HG02943 (cell line): ENCODE measurements at regions not wholly inside any gene's neighbourhood (a gene's known extent, or its start where the extent isn't known, plus 50 kb on each side); places are given as distances from the start of the nearest gene placed in this dataset.
"Not testable (repeated sequence)": the region's sequence is repeated elsewhere in the genome, so short reads cannot be mapped to it uniquely, and the experiment has no call there.

Source experiments
- ATAC-seq: cut with Tn5 transposase; IDR thresholded peaks from one replicate; pipeline ENCODE4 v1.9.1; 2021; ENCODE audit warnings: mild to moderate bottlenecking, low read depth, moderate library complexity; ENCODE audit not compliant: unreplicated experiment

DNA sequence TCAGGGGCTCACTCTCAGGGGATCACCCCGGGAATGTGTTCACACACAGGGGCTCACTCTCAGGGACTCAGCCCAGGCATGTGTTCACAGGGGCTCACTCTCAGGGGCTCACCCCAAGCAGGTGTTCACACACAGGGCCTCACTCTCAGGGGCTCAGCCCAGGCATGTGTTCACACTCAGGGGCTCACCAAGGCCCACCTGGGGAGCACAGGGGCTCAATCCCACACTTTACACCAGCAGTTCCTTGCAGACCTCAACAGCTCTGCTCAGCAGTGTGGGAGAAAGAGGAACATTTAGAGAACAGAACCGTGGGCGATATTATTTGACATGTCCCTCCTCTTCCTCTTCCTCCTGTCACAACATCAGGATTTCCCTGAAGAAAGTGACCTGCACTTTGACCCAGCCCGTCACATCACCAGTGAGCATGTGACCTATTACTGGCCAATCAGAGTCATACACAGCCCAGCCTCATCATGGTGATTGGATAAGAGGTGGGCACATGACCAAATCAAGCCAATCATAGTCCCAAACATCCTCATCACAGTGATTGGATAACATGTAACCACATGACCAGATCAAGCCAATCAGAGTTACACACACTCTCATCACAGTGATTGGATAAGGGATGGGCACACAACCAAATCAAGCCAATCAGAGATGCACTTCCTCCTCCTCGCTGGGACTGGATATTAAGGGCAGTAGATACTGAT, 359.4 kb upstream of the SFSWAP start:
- no peak for ATAC-seq

DNA sequence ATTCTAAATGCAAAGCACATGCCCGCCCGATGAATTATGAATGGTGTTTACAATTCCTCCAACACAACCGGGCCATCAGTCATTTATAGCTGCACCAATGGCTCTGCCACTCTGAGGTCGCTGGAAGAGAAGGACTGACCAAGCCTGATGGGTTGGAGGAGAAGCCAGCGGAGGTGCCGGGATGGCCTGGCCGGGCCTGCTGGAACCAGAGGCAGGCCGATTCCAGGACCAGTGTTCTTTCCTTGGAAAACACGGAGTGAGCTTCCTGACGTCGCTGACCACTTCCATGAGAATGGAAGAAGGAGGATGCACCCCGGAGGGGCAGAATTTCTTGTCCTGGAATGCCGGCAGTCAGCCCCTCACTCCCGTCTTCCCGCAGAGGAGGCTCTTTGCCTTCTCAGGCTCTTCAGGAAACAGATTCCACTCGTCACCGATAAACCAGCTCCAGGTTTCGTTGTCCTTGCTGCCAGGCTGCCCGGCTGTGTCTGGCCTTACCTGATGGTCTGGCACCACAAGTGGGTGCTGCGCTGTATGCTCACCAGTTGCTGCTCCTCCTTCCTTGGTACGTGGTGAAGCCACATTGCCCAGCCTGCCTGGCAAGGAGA, 358.5 kb upstream of the SFSWAP start:
- ATAC-seq: no peak

DNA sequence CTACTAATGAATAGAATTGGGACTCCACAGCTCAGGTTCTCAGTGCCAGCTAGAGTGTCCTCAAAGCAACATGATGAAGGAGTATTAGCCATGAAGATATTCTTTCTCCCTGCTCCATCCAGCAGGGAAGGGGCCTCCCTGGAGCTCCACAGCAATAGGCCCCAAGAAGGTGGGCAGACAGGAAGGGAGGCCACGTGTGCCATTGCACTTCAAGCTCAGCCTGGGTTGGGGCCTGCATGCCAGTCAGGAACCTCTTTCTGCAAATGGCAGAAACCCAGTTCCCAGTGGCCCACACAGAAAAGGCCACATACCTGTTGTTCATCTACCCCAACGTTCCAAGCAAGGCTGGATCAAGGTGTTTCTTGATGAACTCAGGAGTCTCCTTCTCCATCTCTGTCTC, 357.5 kb upstream of the SFSWAP start:
- ATAC-seq: no peak

DNA sequence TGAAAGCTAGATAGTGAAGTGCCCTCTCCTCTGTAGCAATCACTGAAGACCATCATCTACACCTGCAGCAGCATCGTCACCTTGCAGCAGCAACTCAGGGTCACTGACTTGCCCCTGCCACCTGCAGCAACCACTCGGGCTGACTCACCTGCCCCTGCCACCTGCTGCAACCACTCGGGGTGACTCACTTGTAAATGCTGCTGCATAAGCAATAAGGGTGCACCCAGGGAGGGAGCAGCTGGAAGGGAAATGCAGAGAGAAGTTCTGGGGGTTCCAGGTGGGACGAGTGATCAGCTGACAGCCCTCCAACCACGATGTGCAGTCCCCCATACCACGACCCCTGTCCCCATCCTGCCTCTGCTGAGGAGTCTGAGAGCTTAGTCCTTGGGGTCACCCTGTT, 357.1 kb upstream of the SFSWAP start:
- no peak for ATAC-seq

DNA sequence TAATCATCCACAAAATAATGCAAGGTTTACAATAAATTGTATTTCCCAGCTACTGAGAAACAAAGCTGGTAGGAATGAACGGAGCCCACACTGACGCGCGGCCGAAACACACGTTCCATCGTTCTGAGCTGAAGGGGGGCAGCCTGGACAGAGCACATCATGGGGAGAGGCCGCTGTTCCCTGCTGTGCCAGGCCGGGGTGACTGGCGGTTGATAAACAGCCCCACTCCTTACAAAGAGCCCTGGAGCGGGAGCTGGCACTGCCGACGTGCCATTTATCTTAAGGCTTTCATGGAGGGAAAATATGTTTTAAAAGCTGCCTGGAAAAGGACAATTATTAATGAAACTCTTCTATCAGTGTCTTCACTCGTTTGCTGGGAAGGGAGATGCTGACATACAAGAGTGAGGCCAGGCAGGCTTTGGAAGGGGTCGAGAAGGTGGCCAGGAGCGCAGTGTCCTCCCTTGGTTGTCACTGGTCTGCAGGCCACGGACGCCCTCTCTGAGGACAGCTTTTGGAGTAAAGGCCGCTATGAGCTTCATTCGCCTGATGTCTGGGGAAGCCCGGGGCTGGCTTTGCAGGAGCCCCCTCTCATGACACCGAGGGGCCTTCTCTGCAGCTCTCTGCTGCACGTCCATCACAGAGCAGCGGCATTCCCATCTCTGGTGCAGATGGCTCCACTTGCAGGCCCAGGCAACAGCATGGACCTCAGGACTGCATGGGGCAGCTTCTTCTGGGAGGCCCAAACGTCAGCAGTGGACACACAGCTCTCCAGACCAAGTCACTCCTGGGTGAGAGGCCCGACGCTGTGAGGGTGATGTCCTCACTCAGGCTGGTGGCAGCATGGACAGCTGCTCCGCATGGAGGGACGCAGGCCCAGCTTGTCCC, 355.3 kb upstream of the SFSWAP start:
- ATAC-seq: no peak

DNA sequence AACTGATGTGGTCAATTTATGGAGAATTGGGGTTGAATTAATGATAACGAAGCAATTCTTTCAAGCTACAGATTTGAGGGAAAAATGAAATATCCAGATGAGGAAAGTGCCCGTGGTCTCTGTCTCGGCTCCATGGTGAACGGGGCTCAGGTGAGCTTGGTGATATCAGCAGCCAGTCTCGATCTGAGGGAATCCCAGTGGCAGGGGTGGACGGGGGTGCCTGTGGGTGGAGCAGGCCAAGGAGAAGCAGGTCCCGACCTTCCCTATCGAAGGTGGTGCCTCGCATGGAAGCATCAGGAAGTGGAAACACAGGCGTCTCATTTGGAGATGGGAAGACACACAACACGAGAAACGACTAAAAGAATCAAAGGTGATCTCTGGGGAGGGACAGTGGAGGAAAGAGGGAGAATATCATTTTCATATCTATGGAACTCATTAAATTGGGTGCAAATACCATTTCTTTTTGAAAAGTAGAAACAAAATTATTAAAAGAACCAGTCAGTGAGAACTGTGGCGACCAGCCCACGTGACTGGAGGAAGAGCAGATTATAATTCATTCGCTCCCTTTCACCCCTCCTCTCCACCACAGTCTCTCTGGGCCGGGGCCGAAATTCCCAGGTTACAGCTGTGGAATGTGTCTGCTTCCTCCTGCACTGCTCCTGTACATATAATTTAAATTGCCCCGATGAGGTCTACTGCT, 354.3 kb upstream of the SFSWAP start:
- no peak for ATAC-seq

DNA sequence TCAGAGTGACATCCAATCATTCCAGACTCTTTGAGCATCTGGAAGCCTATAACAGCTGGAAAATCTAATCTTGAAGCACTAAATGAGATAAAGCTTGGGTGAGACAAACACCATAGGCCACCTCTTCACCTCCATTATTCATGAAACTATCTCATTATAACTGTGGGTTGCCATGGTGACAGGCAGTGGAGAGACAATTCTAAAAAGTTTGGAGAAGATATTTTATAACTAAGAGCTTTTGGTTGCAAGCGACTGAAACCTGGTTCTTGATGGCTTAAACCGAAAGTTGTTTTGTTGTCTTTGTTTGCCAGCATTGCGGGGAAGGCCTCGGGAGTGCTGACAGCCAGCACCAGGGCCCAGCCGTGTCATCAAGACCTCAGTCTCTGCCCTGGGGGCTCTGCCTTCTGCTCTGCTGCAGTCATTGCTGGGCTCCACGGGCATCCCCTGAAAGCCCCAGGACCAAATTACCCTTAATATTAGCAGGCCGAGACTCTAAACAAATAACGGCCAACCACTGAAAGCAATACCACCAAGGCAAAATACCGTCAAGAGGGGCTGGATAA, 353.6 kb upstream of the SFSWAP start:
- ATAC-seq: no peak

DNA sequence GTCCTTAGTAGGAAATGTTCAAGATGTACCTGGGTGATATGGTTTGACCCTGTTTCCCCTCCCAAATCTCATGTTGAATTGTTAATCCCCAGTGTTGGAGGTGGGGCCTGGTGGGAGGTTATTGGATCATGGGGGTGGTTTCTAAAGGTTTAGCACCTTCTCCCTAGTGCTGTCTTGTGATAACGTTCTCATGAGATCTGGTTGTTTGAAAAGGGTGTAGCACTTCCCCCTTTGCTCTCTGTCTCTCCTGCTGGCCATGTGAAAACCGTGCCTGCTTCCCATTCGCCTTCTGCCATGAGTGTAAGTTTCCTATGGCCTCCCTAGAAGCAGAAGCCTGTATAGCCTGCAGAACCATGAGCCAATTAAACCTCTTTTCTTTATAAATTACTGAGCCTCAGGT, 353.0 kb upstream of the SFSWAP start:
- ATAC-seq: no peak

DNA sequence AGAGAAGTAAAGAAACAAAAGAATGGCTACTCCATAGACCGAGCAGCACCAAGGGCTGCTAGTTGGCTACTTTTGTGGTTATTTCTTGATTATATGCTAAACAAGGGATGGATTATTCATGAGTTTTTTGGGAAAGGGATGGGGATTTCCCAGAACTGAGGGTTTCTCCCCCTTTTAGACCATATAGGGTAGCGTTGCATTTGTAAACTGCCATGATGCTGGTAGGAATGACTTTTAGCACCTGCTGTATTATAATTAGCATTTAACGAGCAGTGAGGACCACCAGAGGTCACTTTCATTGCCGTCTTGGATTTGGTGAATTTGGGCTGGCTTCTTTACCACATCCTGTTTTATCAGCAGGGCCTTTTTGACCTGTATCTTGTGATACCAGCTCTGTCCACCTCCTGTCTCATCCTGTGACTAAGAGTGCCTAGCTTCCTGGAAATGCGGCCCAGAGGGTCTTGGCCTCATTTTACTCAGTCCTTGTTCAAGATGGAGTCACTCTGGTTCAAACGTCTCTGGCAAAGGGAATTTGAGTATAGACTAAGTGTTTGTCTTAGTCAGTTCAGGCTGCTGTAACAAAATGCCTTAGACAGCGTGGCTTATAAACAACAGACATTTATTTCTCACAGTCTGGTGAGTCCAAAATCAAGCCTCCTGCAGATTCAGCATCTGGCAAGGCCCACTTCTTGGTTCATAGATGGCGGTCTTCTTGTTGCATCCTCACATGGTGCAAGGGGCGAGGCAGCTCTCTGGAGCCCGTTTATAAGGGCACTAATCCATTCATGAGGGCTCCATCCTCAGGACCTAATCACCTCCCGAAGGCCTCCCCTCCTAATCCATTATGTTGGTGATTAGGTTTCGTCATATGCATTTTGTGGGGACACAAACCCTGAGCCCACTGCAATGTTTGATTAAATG, 348.3 kb upstream of the SFSWAP start:
- no peak for ATAC-seq

DNA sequence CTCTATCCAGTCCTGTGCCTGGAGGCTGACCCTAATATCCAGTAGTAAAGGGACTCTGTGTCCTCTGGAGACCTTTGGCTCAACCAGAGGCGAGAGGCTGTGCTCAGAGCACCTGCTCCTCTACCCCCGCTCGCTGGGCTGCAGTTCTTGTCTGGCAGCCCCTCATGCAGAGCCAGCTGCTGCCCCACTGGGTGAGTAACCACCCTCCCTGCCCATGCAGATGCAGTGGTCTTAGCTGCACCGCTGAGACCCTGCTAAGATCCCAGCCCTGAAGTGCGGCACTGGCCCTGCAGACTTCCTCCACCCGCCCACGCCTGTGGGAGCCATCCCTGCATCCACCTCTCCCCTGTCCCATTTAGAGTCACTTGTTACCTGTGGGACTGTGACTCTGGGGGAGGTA, 347.5 kb upstream of the SFSWAP start:
- no peak for ATAC-seq

DNA sequence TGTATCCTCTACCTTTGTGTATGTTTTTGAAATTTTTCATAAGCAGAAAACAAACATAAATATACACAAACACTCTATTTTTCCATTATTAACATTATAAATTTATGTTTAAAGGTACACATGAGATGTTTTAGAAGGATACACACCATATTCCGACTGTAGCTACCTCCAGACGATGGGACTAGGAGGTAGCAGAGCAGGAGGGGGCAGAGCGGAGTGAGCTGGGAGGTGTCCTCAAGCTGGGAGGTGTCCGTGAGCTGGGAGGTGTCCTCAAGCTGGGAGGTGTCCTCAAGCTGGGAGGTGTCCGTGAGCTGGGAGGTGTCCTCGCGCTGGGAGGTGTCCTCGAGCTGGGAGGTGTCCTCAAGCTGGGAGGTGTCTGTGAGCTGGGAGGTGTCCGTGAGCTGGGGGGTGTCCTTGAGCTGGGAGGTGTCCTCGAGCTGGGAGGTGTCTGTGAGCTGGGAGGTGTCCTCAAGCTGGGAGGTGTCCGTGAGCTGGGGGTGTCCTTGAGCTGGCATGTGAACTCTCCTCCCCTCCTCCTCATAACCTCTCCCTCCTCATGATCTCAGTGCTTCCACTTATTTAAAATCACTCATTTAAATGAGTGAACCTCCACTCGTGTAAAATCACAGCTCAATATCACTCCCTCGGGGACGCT, 346.9 kb upstream of the SFSWAP start:
- ATAC-seq: no peak

DNA sequence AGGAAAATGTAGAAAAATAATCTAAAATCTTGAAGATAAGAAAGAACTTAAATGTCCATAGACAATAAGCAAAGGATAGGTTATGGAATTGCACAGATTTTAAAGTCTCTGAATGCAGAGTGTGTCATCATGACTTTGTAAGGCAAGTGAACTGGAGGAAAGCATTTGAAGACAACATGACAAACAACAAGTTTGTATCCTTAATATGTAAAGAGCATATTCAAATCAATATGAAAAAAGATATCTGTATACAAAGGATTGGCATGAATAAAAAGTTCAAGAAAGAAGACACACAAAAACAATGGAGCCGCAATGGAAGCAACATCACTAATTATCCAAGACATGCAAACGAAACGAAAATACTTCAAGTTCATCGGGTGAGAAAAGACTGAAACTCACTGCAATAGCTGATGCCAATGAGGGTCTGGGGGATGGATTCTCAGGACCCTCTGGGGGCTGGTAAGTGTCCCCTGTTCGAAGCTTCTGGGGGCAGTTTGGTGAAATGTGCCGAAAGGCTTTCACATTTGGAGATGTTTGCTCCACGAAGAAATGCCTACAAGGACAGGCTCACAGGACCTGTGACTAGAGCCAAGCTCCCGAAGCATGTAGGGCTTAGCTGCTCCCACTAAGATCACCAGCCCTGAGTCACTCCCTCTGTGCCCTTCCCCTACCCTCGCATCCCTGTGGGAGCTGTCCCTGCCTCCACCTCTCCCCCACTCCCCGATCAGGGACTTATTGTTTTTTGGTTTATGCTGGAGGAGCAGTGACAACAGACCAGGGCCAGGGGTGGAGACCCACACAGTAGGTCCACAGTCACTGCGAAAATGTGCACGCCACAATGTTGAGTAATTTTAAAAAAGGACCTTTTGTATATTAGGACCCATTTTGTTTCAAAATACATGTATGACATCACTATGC, 345.7 kb upstream of the SFSWAP start:
- ATAC-seq: no peak

DNA sequence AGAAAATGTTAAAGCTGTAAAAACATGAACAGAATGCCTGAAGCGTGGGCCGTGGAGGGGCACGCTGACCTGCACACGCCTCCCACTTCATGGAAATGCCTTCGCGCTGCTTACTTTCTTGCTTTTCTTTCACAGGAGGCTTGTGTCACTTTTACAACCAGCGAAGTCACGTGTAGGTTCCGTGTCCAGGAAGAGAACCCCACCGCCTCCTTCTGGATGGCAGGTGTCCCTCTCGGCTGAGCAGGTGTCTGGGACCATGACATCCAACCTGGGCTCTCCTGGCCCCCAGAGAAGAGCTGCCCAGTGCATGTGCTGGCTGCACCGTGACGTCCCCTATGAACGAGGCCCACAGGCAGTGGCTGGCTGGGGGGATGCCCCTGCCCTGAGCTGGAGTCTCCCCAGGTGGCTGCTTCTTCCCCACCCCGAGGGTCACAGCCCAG, 345.0 kb upstream of the SFSWAP start:
- ATAC-seq: no peak

DNA sequence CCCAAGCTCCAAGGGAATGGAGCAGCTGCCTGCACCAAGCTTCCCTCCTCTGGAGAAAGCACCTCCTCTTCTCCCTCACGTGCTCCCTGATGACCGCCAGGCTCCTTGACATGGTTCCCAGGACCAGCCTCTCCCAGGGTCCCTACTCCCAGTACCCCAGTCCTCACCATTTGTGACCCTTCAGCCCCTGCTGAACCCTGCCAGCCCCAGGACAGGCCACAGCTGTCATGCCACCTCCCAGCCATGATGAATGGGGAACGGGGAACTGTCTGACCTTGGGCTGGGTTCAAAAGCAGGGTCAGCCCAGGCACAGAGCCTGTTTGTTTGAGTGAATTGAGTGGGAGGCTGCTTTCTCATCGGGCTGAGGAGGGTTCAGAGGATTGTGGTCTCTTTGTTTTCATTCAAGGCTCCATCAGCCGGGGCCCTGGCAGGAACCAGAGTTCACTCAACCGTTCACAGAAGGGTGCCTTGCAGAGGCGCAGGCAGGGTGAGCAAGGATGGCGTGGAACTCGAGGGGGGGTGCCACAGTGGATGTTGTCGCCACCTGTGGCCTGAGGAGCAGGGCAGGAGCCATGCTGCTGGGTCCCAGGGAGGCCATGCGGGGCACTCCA, 344.5 kb upstream of the SFSWAP start:
- ATAC-seq: no peak

DNA sequence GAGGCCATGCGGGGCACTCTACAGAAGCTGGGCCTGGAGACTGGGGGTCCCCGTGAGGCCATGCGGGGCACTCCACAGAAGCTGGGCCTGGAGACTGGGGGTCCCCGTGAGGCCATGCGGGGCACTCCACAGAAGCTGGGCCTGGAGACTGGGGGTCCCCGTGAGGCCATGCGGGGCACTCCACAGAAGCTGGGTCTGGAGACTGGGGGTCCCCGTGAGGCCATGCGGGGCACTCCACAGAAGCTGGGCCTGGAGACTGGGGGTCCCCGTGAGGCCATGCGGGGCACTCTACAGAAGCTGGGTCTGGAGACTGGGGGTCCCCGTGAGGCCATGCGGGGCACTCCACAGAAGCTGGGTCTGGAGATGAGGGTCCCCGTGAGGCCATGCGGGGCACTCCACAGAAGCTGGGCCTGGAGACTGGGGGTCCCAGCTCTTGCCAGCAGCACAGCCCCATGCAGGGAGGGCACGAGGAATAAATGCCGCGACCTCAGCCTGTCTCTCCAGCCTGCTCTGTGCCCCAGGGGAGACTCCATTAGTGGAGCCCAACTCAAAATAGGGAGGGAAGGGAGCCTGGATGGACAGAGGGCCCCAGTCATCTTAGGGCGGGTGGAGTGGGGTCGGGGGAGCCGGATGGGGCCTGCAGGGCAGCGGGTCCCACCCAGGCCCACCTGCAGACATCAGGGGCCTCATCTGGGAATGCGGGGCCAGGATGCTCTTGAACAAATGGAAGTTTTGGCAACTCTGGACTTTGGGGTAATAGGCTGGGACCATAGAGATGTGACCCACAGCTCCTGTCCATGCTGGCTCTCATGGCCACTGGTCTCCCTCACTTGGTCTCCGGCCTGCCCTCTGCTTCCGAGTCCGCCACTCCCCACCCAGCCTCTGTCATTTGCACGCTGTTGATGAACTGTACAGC, 343.6 kb upstream of the SFSWAP start:
- ATAC-seq: not testable (repeated sequence)

DNA sequence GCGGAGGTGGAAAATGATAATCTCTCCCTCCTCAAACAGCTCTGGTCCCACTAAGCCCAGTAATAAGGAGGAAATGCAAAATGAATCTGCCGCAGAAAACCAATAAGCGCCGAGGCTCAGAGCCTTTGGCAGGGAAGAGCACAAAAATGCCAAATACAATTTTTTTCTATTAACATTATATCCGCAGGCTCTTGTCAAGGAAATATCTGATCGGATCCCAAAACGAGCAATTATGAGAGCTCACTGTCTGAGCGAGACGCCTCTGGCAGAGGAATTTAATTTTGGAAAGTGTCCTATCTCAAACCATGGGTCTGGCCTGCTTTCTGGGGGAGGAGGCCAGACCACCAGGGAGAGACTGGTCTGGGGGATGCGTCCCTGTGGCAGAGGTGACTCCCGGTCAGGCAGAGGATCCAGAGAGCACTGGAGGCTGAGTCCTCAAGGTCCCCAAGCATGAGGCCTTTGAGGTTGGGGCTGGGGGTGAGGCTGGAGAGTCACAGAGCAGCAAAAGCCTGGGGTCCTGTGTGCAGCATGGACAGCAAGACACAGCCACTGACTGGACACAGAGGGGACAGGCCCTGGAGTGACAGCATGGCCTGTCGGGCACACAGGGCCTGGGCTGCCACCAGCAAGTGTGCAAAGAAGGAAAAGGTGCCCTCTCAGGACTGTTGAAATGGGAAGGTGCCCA, 342.8 kb upstream of the SFSWAP start:
- ATAC-seq: no peak
